Neuronal stem cell (in vitro differentiated cells): ENCODE measurements at regions not wholly inside any gene's neighbourhood (a gene's known extent, or its start where the extent isn't known, plus 50 kb on each side); places are given as distances from the start of the nearest gene placed in this dataset.

Experiments
- DNase-seq: peaks from one replicate; pipeline ENCODE4 v3.0.0-alpha.2; 2013; ENCODE audit warnings: low spot score
- H2AFZ ChIP-seq: one replicate; pipeline ENCODE4 v1.6.1; 2013; ENCODE audit warnings: mild to moderate bottlenecking, low read length, inconsistent platforms
- H2AK5ac ChIP-seq: 2 replicates; pipeline ENCODE4 v1.6.1; 2013; ENCODE audit warnings: low read depth, mild to moderate bottlenecking, inconsistent platforms, low read length, moderate library complexity, mixed read lengths
- H2BK120ac ChIP-seq: 2 replicates; pipeline ENCODE4 v1.6.1; 2013; ENCODE audit warnings: low read depth, mild to moderate bottlenecking, inconsistent platforms, low read length, moderate library complexity, mixed read lengths
- H2BK12ac ChIP-seq: one replicate; pipeline ENCODE4 v1.6.1; 2013; ENCODE audit warnings: low read length, inconsistent platforms
- H2BK15ac ChIP-seq: 2 replicates; pipeline ENCODE4 v1.6.1; 2013; ENCODE audit warnings: mild to moderate bottlenecking, low read length, inconsistent platforms, mixed read lengths
- H2BK5ac ChIP-seq: one replicate; pipeline ENCODE4 v1.6.1; 2013; ENCODE audit warnings: inconsistent platforms, mild to moderate bottlenecking, low read length, moderate library complexity
- H3K14ac ChIP-seq: one replicate; pipeline ENCODE4 v1.6.1; 2013; ENCODE audit warnings: low read length, inconsistent platforms
- H3K18ac ChIP-seq: 2 replicates; pipeline ENCODE4 v1.6.1; 2013; ENCODE audit warnings: low read length, inconsistent platforms
- H3K23ac ChIP-seq: 2 replicates; pipeline ENCODE4 v1.6.1; 2013; ENCODE audit warnings: low read depth, mild to moderate bottlenecking, mixed read lengths, low read length, inconsistent platforms; ENCODE audit not compliant: poor library complexity
- H3K27ac ChIP-seq: replicated peaks from 3 replicates; pipeline ENCODE4 v1.5.1; 2013; ENCODE audit warnings: low read length, inconsistent platforms
- H3K27me3 ChIP-seq, 3 experiments: 2 replicates each; pipeline ENCODE4 v1.6.1; 2013; ENCODE audit warnings: low read length in 3 of 3, mild to moderate bottlenecking in 2 of 3, inconsistent platforms in 1 of 3, low read depth in 1 of 3, mixed read lengths in 1 of 3, moderate library complexity in 1 of 3; ENCODE audit not compliant: control insufficient read depth in 3 of 3, insufficient read depth in 3 of 3
- H3K36me3 ChIP-seq, 2 donors: replicated peaks in 1 of 2; 2 replicates each; pipeline ENCODE4 v1.6.1; 2013; ENCODE audit warnings: low read length in 2 of 2; ENCODE audit not compliant: control insufficient read depth in 2 of 2, insufficient read depth in 2 of 2
- H3K4ac ChIP-seq: 2 replicates; pipeline ENCODE4 v1.6.1; 2013; ENCODE audit warnings: inconsistent platforms, mild to moderate bottlenecking, low read length, moderate library complexity
- H3K4me1 ChIP-seq, 2 donors: 1 replicate in 1 of 2; 2 replicates in 1 of 2; pipeline ENCODE4 v1.6.1; 2013; ENCODE audit warnings: low read length in 2 of 2, low read depth in 1 of 2; ENCODE audit not compliant: control insufficient read depth in 2 of 2, insufficient read depth in 1 of 2
- H3K4me2 ChIP-seq: one replicate; pipeline ENCODE4 v1.6.1; 2013; ENCODE audit warnings: mild to moderate bottlenecking, low read length, inconsistent platforms; ENCODE audit not compliant: insufficient read depth, poor library complexity, severe bottlenecking
- H3K4me3 ChIP-seq, 2 donors: 2 replicates each; pipeline ENCODE4 v1.5.1; 2013; ENCODE audit warnings: low read length in 2 of 2, mild to moderate bottlenecking in 2 of 2, inconsistent platforms in 1 of 2, moderate library complexity in 1 of 2
- H3K79me1 ChIP-seq: one replicate; pipeline ENCODE4 v1.6.1; 2013; ENCODE audit warnings: low read depth, mild to moderate bottlenecking, inconsistent platforms, low read length, moderate library complexity
- H3K9ac ChIP-seq: one replicate; pipeline ENCODE4 v1.6.1; 2013; ENCODE audit warnings: mild to moderate bottlenecking, low read depth, low read length, inconsistent platforms; ENCODE audit not compliant: poor library complexity
- H3K9me3 ChIP-seq, 2 donors: replicated peaks in 1 of 2; 2 replicates each; pipeline versions ENCODE3 to v1.6.1; 2013; ENCODE audit warnings: low read length in 2 of 2, mild to moderate bottlenecking in 2 of 2, inconsistent platforms in 1 of 2, low read depth in 1 of 2, mixed read lengths in 1 of 2, moderate library complexity in 1 of 2; ENCODE audit not compliant: control insufficient read depth in 2 of 2, insufficient read depth in 1 of 2
- H4K8ac ChIP-seq: one replicate; pipeline ENCODE4 v1.6.1; 2013; ENCODE audit warnings: low read depth, mild to moderate bottlenecking, inconsistent platforms, low read length, moderate library complexity
- H4K91ac ChIP-seq: one replicate; pipeline ENCODE4 v1.6.1; 2013; ENCODE audit warnings: low read length, low read depth, mild to moderate bottlenecking, inconsistent platforms; ENCODE audit not compliant: poor library complexity
- WGBS, 2 donors: extraction: QIAGEN DNeasy Blood & Tissue Kit; methylation state at CpG; one replicate each; pipeline ENCODE4 v1.1.7; 2013; ENCODE audit warnings: missing lambda C conversion rate in 2 of 2, mixed read lengths in 1 of 2; ENCODE audit not compliant: insufficient read length in 2 of 2, insufficient replicate concordance in 1 of 2; ENCODE audit errors: extremely low coverage in 2 of 2; 5-methylcytosine and 5-hydroxymethylcytosine counted together

DNA sequence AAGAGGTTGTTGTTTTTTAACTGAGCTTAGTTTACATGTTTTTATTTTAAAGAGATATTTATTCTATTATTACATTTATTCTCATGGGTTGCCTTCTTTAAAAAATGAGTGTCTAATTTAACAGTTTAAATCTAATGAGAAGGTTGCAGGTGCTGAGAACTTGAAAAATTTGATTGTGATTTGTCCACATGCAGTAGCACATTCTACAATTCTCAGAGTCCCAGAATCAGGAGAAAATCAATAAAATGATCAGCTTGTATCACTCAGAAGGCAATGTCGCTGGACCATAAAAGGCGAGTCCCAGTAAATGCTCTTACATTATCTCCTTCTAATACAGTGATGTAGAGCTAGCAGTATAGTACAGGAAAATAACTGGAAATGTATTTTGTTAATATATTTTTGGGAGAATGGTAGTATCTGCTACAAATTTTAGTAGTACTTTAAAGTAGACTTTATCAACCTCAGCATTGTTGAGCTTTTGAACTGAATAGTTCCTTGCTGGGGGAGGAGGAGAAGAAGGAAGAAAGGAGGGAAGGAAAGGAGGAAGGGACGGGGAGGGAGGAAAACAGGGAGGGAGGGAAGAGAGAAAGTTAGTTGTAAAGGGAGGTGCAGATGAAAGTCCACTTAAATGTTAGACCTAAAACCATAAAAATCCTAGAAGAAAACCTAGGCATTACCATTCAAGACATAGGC, 458.0 kb downstream of the DOK5 start:
- no peaks in the 10 kb centered on the region for H3K79me1 ChIP-seq
- no peak overlapping the region for H3K23ac ChIP-seq
- H2AK5ac ChIP-seq, result no peak overlapping the region
- no peak overlapping the region for H4K91ac ChIP-seq
- H3K4me3 ChIP-seq, result no peak overlapping the region
- no peak overlapping the region for H2BK15ac ChIP-seq
- no peak overlapping the region for H3K4me2 ChIP-seq
- no peak overlapping the region for H3K4ac ChIP-seq
- no peak overlapping the region for H3K9ac ChIP-seq
- no peak overlapping the region for H2BK5ac ChIP-seq
- no peak overlapping the region for H2BK120ac ChIP-seq
- no peak overlapping the region for H4K8ac ChIP-seq
- H3K9me3 ChIP-seq, result no peaks in the 10 kb centered on the region
- no peak overlapping the region for H3K14ac ChIP-seq
- H3K18ac ChIP-seq, result no peak overlapping the region
- H3K27ac ChIP-seq, result no peak overlapping the region
- no peak overlapping the region for H2BK12ac ChIP-seq
- H3K27me3 ChIP-seq, result no peaks in the 10 kb centered on the region
- H3K4me1 ChIP-seq, result no peaks in the 10 kb centered on the region
- no peaks in the 10 kb centered on the region for H3K36me3 ChIP-seq
- WGBS, 2 donors, result no CpG with 5 or more reads among the region's 3 CpGs
- no peak overlapping the region for H2AFZ ChIP-seq
- no peak for DNase-seq

DNA sequence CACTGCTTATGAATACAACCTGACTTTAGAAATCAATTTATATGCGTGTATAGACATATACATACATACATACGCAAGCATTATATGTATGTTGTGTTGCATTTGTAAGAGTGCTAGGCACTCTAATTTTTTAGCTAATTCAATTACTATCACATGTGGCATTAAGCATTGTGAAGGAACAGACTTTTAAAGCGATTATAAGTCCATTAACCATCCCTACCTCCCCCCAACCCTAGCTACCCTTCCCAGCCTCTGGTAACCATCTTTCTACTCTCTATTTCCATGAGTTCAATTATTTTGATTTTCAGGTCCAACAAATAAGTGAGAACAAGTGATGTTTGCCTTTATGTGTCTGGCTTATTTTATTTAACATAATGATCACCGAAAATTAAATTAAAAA, 453.8 kb downstream of the DOK5 start:
- H4K91ac ChIP-seq, result no peak overlapping the region
- H3K36me3 ChIP-seq, result no peaks in the 10 kb centered on the region
- H3K79me1 ChIP-seq, result no peaks in the 10 kb centered on the region
- no peaks in the 10 kb centered on the region for H3K4me1 ChIP-seq
- no peak overlapping the region for H3K18ac ChIP-seq
- H3K14ac ChIP-seq, result no peak overlapping the region
- H4K8ac ChIP-seq, result no peak overlapping the region
- no peak overlapping the region for H3K23ac ChIP-seq
- no peak overlapping the region for H2BK120ac ChIP-seq
- no peak overlapping the region for H2BK15ac ChIP-seq
- no peak overlapping the region for H3K4ac ChIP-seq
- H2AFZ ChIP-seq, result no peak overlapping the region
- H3K4me3 ChIP-seq, result no peak overlapping the region
- no peaks in the 10 kb centered on the region for H3K27me3 ChIP-seq
- no peak overlapping the region for H3K27ac ChIP-seq
- H2BK5ac ChIP-seq, result no peak overlapping the region
- no peak overlapping the region for H3K9ac ChIP-seq
- no peak overlapping the region for H3K4me2 ChIP-seq
- no peaks in the 10 kb centered on the region for H3K9me3 ChIP-seq
- no peak for DNase-seq
- H2AK5ac ChIP-seq, result no peak overlapping the region
- H2BK12ac ChIP-seq, result no peak overlapping the region
- no CpG with 5 or more reads among the region's 4 CpGs for WGBS, 2 donors

DNA sequence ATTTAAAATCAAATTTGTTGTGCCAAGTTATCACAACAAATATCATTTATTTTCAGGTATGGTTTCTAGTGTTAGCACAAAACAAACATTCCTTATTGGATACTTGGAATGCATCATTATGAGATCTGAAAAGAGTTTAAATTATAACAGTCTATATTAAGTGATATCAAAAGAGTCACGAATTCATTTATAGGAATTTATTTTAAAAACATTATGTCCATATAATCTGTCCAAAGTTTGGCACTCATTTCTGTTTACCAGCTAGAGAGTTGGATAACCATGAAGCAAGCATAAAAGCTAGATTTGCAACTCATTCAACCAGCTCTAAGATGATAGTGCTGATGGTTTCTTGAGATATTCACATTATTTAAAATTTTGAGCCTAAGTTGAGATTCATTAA, 453.2 kb downstream of the DOK5 start:
- DNase-seq, result no peak
- no peaks in the 10 kb centered on the region for H3K79me1 ChIP-seq
- H4K91ac ChIP-seq, result no peak overlapping the region
- no peaks in the 10 kb centered on the region for H3K4me1 ChIP-seq
- H2AFZ ChIP-seq, result no peak overlapping the region
- no peak overlapping the region for H2BK120ac ChIP-seq
- H2BK15ac ChIP-seq, result no peak overlapping the region
- H3K36me3 ChIP-seq, result no peaks in the 10 kb centered on the region
- H2AK5ac ChIP-seq, result no peak overlapping the region
- no peak overlapping the region for H2BK12ac ChIP-seq
- WGBS, 2 donors, result no CpG with 5 or more reads among the region's 1 CpG
- no peak overlapping the region for H3K4me3 ChIP-seq
- H3K4ac ChIP-seq, result no peak overlapping the region
- H3K9me3 ChIP-seq, result no peaks in the 10 kb centered on the region
- H3K9ac ChIP-seq, result no peak overlapping the region
- no peak overlapping the region for H4K8ac ChIP-seq
- no peak overlapping the region for H2BK5ac ChIP-seq
- H3K4me2 ChIP-seq, result no peak overlapping the region
- H3K23ac ChIP-seq, result no peak overlapping the region
- no peak overlapping the region for H3K14ac ChIP-seq
- H3K27ac ChIP-seq, result no peak overlapping the region
- H3K27me3 ChIP-seq, result no peaks in the 10 kb centered on the region
- no peak overlapping the region for H3K18ac ChIP-seq

- Histone ChIP-seq H4K91ac (no peak overlapping the region), H3K9me3 (no peaks in the 10 kb centered on the region), H2BK12ac (no peak overlapping the region), H3K4me2 (no peak overlapping the region), H2BK15ac (no peak overlapping the region), H3K4ac (no peak overlapping the region), H2AFZ (no peak overlapping the region), H3K9ac (no peak overlapping the region), H2AK5ac (no peak overlapping the region), H3K27me3 (no peaks in the 10 kb centered on the region), H3K14ac (no peak overlapping the region), H3K18ac (no peak overlapping the region), H3K4me3 (no peak overlapping the region), H2BK120ac (no peak overlapping the region), H3K23ac (no peak overlapping the region), H3K4me1 (no peaks in the 10 kb centered on the region), H3K27ac (no peak overlapping the region), H4K8ac (no peak overlapping the region), H2BK5ac (no peak overlapping the region), H3K79me1 (no peaks in the 10 kb centered on the region), H3K36me3 (no peaks in the 10 kb centered on the region)
- no peak for DNase-seq
- WGBS, 2 donors, result no CpG with 5 or more reads among the region's 4 CpGs
Measured at GRCh38 chr20:54922636-54923035, 447.2 kb downstream of the DOK5 start.
